ENCODE measurements at regions not wholly inside any gene's neighbourhood (a gene's known extent, or its start where the extent isn't known, plus 50 kb on each side); places are given as distances from the start of the nearest gene placed in this dataset.

DNA sequence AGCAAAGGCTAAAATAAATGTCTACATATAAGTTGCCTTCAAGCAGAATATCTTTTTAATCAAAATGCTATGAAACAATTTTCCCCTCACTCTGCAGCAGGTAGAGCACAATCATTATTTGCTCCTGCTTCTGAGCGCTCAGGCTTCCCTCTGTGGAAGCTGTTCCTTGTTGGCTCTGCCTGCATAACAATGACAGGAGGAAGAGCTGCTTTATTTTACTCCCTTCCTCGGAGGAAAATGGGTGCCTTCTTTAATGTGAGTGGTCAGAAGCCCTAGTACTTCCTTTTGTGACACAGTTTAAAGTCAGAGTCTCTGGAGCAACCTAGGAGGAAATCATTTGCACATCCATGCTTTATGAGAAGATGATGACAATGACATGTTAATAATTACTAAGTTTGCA is 492.1 kb downstream of the CDH8 start:
- H3K27ac ChIP-seq, result no peak overlapping the region
- TF ChIP-seq, protein P1, sequence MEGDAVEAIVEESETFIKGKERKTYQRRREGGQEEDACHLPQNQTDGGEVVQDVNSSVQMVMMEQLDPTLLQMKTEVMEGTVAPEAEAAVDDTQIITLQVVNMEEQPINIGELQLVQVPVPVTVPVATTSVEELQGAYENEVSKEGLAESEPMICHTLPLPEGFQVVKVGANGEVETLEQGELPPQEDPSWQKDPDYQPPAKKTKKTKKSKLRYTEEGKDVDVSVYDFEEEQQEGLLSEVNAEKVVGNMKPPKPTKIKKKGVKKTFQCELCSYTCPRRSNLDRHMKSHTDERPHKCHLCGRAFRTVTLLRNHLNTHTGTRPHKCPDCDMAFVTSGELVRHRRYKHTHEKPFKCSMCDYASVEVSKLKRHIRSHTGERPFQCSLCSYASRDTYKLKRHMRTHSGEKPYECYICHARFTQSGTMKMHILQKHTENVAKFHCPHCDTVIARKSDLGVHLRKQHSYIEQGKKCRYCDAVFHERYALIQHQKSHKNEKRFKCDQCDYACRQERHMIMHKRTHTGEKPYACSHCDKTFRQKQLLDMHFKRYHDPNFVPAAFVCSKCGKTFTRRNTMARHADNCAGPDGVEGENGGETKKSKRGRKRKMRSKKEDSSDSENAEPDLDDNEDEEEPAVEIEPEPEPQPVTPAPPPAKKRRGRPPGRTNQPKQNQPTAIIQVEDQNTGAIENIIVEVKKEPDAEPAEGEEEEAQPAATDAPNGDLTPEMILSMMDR (conservative IDR thresholded peaks at IDR 0.05), result no peak

DNA sequence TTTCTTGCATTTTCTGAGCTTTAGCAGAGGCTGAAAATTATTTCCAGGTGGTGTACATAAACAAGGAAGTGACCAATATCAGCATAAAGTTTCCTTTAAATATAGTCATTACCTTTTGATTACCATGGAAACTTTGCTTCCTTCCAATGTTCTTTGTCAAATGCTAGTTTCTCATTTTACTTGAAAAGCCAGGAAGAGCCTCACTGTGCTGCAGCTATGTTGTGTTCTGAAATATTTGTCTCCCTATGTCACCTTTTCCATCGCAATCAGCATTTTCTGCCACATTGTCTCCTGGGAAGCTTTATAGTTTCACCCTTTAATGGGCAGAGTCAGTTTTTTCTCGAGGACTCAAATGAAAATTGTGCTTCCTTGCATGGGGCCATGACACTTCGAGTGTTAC is 496.0 kb downstream of the CDH8 start:
- TF ChIP-seq, protein P1 (conservative IDR thresholded peaks at IDR 0.05), result no peak

DNA sequence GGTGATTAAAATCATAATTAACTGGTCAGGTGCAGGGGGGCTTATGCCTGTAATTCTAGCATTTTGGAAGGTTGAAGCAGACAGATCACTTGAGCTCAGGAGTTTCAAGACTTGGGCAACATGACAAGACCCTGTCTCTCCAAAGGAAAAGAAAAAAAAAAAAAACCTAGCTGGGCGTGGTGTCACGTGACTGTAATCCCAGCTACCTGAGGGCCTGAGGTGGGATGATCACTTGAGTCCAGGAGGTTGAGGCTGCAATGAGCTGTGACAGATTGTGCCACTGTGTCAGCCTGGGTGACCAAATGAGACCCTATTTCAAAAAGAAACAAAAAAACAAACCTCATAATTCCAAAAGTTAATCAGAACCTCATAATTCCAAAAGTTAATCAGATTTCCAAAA is 505.5 kb downstream of the CDH8 start:
- no peak overlapping the region for H3K27ac ChIP-seq
- TF ChIP-seq, protein P1 (conservative IDR thresholded peaks at IDR 0.05), result no peak

More for the DNA sequence above, 496.0 kb downstream of the CDH8 start:
- H3K27ac ChIP-seq, result no peak overlapping the region

DNA sequence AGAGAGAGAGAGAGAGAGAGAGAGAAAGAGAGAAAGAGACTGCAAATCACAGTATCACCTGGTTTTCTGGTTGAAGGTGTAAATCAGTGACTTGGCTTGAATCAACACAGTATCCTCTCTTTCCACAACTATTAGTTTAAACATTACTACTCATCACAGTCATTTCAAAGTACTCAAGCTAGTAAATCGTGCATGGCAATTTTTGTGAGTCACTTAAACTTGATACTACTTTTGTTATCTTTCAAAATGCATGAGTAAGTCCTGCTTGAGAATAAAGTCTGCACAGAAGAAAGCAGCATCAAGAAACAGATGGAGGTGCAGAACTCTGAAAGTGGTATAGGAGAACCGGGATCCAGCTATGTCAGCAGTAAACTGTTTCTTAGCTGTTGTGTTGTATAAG is 535.4 kb downstream of the CDH8 start:
- TF ChIP-seq, protein P1 (conservative IDR thresholded peaks at IDR 0.05), result no peak
- no peak overlapping the region for H3K27ac ChIP-seq

DNA sequence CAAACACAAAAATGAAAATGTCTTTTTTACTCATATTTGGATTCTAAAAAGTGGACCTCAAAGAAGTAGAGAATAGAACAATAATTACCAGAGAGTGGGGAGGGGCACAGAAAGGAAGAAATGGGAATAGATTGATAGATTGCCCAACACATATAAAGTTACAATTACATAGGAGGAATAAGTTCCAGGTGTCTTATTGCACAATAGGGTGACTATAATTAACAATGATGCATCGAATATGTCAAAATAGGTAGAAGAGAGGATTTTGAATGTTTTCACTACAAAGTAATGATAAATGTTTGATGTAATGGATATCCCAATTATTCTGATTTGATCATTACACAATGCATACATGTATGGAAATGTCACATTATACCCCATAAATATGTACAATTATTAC is 556.0 kb downstream of the CDH8 start:
- no peak overlapping the region for H3K27ac ChIP-seq
- TF ChIP-seq, protein P1 (conservative IDR thresholded peaks at IDR 0.05), result no peak

DNA sequence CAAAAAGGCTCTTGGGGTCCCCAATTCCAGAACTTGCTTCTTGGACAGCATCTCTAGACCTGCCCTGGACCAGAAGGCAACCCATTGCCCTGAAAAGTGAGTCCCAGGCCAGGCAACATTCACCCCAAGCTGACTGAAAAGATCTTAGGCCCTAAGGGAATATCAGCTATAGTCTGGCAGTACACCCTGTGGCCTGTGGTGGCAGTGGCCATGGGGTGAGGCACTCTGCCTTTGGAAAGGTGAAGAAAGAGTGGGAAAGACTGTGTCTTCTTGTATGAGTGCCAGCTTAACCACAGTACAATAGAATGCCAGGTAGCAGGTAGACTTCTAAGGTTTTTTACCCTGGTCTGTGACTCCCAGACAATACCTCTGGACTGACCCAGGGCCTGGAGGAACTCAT is 564.5 kb downstream of the CDH8 start:
- TF ChIP-seq, protein P1 (conservative IDR thresholded peaks at IDR 0.05), result no peak
- no peak overlapping the region for H3K27ac ChIP-seq

DNA sequence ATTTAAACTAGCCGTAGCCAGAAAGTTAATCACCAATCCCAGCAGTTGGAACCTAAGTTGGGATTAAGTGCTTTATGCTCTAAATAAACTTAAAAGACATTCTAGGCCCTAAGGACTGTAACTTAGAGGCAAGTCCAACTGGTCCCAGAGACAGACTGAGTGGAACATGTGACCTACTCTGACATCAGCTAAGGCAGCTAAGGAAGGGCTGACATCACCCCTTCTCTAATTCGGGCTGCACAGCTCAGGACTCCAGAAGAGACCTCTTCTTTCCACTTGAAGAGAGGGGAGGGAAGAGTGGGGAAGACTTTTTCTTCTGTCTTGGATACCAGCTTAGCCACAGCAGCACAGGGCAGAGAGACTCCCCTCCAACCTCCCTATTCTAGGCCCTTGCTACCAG is 565.2 kb downstream of the CDH8 start:
- no peak overlapping the region for H3K27ac ChIP-seq
- TF ChIP-seq, protein P1 (conservative IDR thresholded peaks at IDR 0.05), result no peak

DNA sequence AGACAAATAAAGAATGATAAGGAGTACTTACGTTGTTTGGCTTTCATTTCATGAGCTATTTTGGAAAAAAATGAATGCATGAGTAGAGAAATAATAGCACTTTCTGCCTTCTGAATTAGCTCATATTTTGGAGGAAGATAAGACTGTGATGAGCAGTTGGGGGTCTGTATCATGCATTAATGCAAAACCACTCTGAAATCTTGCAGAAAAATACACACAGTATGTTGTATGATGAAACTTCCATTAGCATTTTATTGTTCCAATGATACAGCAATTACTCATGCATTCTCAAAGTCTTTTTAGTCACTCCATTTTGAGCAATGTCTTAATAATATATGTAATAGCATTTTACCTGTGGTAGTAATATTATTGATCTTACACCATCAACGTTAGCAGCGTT is 571.0 kb downstream of the CDH8 start:
- TF ChIP-seq, protein P1 (conservative IDR thresholded peaks at IDR 0.05), result no peak
- no peak overlapping the region for H3K27ac ChIP-seq
